ENCODE measurements at regions not wholly inside any gene's neighbourhood (a gene's known extent, or its start where the extent isn't known, plus 50 kb on each side); places are given as distances from the start of the nearest gene placed in this dataset.

DNA sequence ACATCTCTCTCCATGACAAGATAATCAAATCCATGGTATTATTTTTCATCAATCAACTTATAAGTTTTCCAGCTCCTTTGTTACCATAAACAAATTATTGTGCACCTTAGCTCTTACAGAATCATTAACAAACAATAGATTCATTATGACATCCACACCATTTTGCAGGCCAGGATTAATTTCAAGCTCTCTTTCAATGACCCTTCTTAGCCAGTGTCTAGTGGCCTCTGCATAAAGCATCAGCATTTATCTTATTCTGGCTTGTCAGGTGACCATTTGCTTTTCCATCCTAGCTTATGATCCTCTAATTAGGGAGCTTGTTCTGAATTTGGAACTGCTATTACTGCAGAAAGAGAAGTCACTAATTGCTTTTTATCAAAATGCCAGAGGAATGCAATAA lies 806.2 kb upstream of the CHAC2 start:
- Mint-ChIP-seq H3K36me3 (ENCODE audit: low read depth) (no peaks in the 10 kb centered on the region), H3K4me1 (peaks cover 45% of the 10 kb centered on the region), H3K4me3 (no peak overlapping the region), H3K27me3 (ENCODE audit: low read depth, poor library complexity) (no peaks in the 10 kb centered on the region), H3K9me3 (peaks cover 4% of the 10 kb centered on the region), H3K27ac (no peak overlapping the region)
- TF ChIP-seq, protein P1, sequence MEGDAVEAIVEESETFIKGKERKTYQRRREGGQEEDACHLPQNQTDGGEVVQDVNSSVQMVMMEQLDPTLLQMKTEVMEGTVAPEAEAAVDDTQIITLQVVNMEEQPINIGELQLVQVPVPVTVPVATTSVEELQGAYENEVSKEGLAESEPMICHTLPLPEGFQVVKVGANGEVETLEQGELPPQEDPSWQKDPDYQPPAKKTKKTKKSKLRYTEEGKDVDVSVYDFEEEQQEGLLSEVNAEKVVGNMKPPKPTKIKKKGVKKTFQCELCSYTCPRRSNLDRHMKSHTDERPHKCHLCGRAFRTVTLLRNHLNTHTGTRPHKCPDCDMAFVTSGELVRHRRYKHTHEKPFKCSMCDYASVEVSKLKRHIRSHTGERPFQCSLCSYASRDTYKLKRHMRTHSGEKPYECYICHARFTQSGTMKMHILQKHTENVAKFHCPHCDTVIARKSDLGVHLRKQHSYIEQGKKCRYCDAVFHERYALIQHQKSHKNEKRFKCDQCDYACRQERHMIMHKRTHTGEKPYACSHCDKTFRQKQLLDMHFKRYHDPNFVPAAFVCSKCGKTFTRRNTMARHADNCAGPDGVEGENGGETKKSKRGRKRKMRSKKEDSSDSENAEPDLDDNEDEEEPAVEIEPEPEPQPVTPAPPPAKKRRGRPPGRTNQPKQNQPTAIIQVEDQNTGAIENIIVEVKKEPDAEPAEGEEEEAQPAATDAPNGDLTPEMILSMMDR (IDR thresholded peaks at IDR 0.05): no peak
- no peak for DNase-seq

DNA sequence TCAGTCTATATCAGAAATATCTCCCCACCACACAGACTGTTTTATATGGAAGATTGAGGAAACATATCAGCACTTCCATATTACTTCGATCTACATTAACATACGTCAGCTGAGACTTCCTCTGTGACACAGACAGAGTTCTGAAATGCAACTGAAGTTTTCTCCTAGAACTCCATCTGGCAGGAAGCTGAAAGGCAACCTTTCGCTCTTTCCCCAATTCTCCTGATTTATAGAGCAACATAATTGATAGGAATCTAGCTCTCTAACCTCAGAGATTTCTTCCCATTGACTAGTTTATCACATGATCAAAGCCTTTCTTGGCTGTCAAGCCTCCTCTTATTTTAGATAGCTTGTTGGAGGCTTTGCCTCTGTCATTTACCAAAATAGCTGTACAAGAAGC lies 806.7 kb upstream of the CHAC2 start:
- TF ChIP-seq, protein P1 (IDR thresholded peaks at IDR 0.05): no peak
- no peak for DNase-seq
- H3K9me3 Mint-ChIP-seq: peaks cover 4% of the 10 kb centered on the region
- H3K4me1 Mint-ChIP-seq: peaks cover 40% of the 10 kb centered on the region
- peak overlapping the region; percentile 67 for H3K27ac Mint-ChIP-seq
- no peaks in the 10 kb centered on the region for H3K27me3 Mint-ChIP-seq (ENCODE audit: low read depth, poor library complexity)
- no peak overlapping the region for H3K4me3 Mint-ChIP-seq
- H3K36me3 Mint-ChIP-seq (ENCODE audit: low read depth): no peaks in the 10 kb centered on the region

DNA sequence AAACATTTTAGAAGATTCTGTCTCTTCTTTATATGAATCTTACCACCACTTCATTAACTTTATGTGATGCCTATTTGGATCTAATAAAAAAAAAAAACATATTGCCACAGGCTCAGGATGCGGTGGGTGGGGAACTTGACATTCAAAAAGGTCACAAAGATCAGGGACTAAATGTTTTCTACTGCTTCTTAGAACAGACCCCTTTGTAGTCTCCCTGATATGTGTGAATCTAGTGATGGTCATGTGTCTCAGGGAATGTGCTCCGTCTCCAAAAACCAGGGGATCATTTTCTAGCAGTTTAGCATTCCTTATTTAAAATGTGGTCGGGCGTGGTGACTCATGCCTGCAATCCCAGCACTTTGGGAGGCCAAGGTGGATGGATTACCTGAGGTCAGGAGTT lies 807.8 kb upstream of the CHAC2 start:
- TF ChIP-seq, protein P1 (IDR thresholded peaks at IDR 0.05): no peak
- no peak overlapping the region for H3K27ac Mint-ChIP-seq
- H3K27me3 Mint-ChIP-seq (ENCODE audit: low read depth, poor library complexity): no peaks in the 10 kb centered on the region
- H3K4me1 Mint-ChIP-seq: peaks cover 29% of the 10 kb centered on the region
- no peaks in the 10 kb centered on the region for H3K36me3 Mint-ChIP-seq (ENCODE audit: low read depth)
- peaks cover 4% of the 10 kb centered on the region for H3K9me3 Mint-ChIP-seq
- no peak overlapping the region for H3K4me3 Mint-ChIP-seq
- no peak for DNase-seq

DNA sequence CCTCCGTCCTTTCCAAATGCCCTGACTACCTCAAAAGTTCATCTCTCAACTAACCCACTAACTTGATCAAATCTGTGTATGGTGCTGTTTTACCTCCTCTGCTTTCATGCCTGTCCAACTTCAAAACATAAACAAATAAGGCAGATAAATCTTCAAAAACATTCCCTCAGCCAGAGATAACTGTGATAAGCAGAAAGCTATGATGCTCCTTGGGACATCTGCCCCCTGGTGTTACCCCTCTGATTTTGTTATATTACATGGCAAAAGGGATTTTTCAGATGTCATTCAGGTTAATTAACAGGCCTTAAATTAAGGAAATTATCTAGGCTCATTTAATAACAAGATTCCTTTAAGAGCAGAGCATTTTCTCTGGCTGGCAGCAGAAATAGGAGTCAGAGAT lies 810.8 kb upstream of the CHAC2 start:
- Mint-ChIP-seq H3K4me1 (peaks cover 13% of the 10 kb centered on the region), H3K9me3 (peaks cover 4% of the 10 kb centered on the region), H3K27ac (no peak overlapping the region), H3K4me3 (no peak overlapping the region), H3K36me3 (ENCODE audit: low read depth) (no peaks in the 10 kb centered on the region), H3K27me3 (ENCODE audit: low read depth, poor library complexity) (no peaks in the 10 kb centered on the region)
- TF ChIP-seq, protein P1 (IDR thresholded peaks at IDR 0.05): no peak
- no peak for DNase-seq

DNA sequence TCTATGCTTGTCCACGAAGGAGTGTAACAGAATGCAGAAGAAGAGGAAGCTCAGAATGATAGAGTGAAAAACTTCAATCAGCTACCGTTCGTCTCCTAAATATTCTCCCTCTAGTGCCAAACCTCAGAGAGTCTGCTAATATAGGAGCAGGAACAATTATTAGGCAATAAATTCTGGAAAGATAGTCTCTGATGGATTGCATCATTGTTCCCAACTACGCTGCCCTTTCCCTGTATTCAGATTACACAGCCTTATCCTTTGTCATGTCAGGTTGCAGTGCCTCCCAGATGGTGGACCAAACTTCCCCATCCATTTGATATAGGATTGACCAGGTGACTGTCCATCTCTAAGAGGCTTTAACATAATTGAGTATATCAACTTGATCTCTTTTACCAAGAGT lies 811.5 kb upstream of the CHAC2 start:
- peaks cover 4% of the 10 kb centered on the region for H3K9me3 Mint-ChIP-seq
- H3K27me3 Mint-ChIP-seq (ENCODE audit: low read depth, poor library complexity): no peaks in the 10 kb centered on the region
- DNase-seq: no peak
- H3K4me3 Mint-ChIP-seq: no peak overlapping the region
- TF ChIP-seq, protein P1 (IDR thresholded peaks at IDR 0.05): no peak
- H3K36me3 Mint-ChIP-seq (ENCODE audit: low read depth): no peaks in the 10 kb centered on the region
- H3K27ac Mint-ChIP-seq: no peak overlapping the region
- H3K4me1 Mint-ChIP-seq: peaks cover 6% of the 10 kb centered on the region

DNA sequence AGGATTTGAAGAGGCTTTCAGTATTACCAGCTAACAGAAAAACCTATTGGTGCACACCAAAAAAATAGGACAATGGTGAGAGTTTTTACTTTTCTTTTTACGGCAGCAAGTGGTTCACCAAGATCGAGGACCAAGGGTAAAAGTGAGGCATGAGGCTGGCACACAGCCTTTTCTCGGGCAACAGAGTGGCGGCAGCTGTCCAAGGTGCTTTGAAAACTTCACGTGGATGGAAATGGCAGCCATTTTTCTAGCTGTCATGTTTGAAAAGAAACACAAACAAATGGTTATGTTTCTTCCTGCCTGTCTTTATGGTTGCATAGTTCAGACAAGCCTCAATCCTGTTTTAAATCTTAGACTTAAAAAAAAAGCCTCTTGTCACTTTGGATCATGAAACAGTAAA lies 812.5 kb upstream of the CHAC2 start:
- H3K4me1 Mint-ChIP-seq: no peaks in the 10 kb centered on the region
- no peaks in the 10 kb centered on the region for H3K27me3 Mint-ChIP-seq (ENCODE audit: low read depth, poor library complexity)
- DNase-seq: no peak
- no peaks in the 10 kb centered on the region for H3K36me3 Mint-ChIP-seq (ENCODE audit: low read depth)
- TF ChIP-seq, protein P1 (IDR thresholded peaks at IDR 0.05): no peak
- H3K4me3 Mint-ChIP-seq: no peak overlapping the region
- no peak overlapping the region for H3K27ac Mint-ChIP-seq
- H3K9me3 Mint-ChIP-seq: peaks cover 11% of the 10 kb centered on the region
